Stomach smooth muscle (tissue), 2 donors: ENCODE measurements at regions not wholly inside any gene's neighbourhood (a gene's known extent, or its start where the extent isn't known, plus 50 kb on each side); places are given as distances from the start of the nearest gene placed in this dataset.
A peak's percentile ranks its signal among the peaks of the same experiment; 100 is the strongest.

Experiments
- H3K27ac ChIP-seq: one replicate; pipeline ENCODE4 v1.7.0; 2013; ENCODE audit warnings: mild to moderate bottlenecking, low read length, inconsistent platforms
- H3K27me3 ChIP-seq, 2 donors: one replicate each; pipeline ENCODE4 v1.7.0; 2013; ENCODE audit warnings: low read length in 2 of 2; ENCODE audit not compliant: insufficient read depth in 2 of 2, control insufficient read depth in 1 of 2
- H3K36me3 ChIP-seq, 2 donors: one replicate each; pipeline ENCODE4 v1.7.0; 2013; ENCODE audit warnings: low read length in 2 of 2; ENCODE audit not compliant: control insufficient read depth in 2 of 2, insufficient read depth in 2 of 2
- H3K4me1 ChIP-seq: one replicate; pipeline ENCODE4 v1.7.0; 2013; ENCODE audit warnings: low read length; ENCODE audit not compliant: control insufficient read depth, insufficient read depth
- H3K4me3 ChIP-seq, 2 donors: one replicate each; pipeline ENCODE4 v1.7.0; 2013; ENCODE audit warnings: low read length in 2 of 2
- H3K9ac ChIP-seq, 2 donors: one replicate each; pipeline ENCODE4 v1.7.0; 2013; ENCODE audit warnings: low read length in 2 of 2, mild to moderate bottlenecking in 1 of 2
- H3K9me3 ChIP-seq, 2 donors: one replicate each; pipeline ENCODE4 v1.7.0; 2013; ENCODE audit warnings: low read length in 2 of 2; ENCODE audit not compliant: control insufficient read depth in 2 of 2
- donor health status: healthy.
- donor health status: Pancreatic carcinoma.

DNA sequence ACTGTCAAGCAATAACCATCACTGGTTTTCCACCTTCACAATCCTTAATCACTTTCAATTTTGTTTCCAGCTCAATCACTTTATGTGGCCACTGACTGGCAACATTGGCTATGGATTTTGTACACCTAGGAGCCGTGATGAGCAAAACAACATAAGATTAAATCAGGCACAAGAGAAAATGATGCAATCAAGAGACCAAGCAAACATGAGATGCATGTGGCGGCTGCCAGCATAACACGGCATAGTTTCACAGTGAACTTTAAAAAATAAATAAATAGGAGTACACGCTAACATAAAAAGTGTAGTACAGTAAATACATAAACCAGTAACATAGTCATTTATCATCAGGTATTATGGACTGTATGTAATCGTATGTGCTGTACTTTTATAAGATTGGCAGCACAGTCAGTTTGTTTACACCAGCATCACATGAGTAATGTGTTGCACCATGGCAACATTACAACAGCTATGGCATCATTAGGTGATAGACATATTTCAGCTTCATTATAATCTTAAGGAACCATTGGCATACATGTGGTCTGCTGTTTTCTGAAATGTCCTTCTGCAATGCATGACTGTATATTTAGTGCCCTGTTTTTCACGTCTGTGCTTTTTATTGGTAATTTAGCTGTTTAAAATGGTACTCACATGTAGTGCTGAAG is 83.3 kb upstream of the PRDM11 start:
- Histone ChIP-seq H3K27ac (no peak overlapping the region), H3K27me3 (peaks cover 0 to 2% of the 10 kb centered on the region in 2 donors), H3K4me3 (no peak overlapping the region), H3K9ac (no peak overlapping the region), H3K4me1 (no peaks in the 10 kb centered on the region), H3K9me3 (peaks cover 4 to 6% of the 10 kb centered on the region in 2 donors), H3K36me3 (no peaks in the 10 kb centered on the region)

DNA sequence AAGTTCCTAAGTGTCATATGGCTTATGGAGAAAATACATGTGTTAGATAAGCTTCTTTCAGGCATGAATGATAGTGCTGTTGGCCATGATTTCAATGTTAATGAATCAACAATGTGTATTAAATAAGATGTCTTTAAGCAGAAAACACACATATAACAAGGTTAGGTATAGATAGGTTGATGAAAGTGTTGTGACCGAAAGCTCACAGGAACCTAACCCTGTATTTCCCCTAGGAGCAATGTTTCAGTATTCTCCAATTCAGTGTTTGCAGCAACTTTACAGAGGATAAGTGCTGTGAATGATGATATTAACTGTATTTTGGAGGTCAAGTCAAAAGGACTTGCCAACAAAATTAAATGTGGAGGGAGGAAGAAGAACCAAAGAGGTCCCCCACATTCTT is 82.8 kb upstream of the PRDM11 start:
- no peak overlapping the region for H3K27ac ChIP-seq
- no peaks in the 10 kb centered on the region for H3K36me3 ChIP-seq
- peaks cover 4 to 6% of the 10 kb centered on the region in 2 donors for H3K9me3 ChIP-seq
- H3K9ac ChIP-seq, result no peak overlapping the region
- H3K27me3 ChIP-seq, result peaks cover 0 to 2% of the 10 kb centered on the region in 2 donors
- H3K4me3 ChIP-seq, result no peak overlapping the region
- H3K4me1 ChIP-seq, result no peaks in the 10 kb centered on the region

DNA sequence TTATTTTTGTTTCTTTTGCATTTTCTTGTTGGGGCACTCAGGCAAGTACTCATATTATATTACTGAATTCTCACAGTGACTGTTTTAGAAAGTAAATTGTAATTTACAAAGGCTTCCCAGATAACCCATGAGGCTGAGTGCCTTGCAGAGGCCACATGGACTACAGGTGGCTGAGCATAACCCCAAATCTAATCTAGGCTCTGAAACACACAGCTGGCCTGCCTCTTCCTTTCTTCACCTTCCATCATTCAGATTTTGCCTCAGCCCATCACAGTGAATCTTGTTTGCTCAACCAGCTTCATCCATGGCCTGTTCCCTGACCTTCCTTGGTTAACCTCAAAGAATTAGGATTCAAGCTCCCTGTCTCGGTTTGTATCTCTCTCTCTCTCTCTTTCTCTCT is 78.5 kb upstream of the PRDM11 start:
- no peak overlapping the region for H3K4me3 ChIP-seq
- H3K9me3 ChIP-seq, result peaks cover 4 to 6% of the 10 kb centered on the region in 2 donors
- no peak overlapping the region for H3K9ac ChIP-seq
- no peak overlapping the region for H3K27ac ChIP-seq
- no peaks in the 10 kb centered on the region for H3K36me3 ChIP-seq
- H3K27me3 ChIP-seq, result no peaks in the 10 kb centered on the region
- H3K4me1 ChIP-seq, result peaks cover 8% of the 10 kb centered on the region

DNA sequence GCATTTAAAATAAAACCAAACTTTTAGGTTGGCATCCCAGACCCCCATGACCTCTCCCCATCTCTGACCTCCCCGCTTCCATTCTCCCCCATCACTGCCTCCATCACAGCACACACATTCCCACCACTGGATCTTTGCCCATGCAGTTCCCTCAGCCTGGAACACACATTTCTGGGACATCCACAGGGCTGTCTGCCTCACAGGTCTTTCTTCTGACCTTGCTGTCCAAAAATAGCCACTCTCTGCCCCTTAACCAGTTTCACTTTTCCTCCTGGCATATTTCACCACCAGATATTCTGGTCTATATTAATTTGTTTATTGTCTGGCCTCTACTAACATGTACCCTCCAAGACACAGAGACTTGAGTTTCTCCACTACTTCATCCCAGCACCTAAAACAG is 75.2 kb upstream of the PRDM11 start:
- Histone ChIP-seq H3K36me3 (no peaks in the 10 kb centered on the region), H3K27me3 (no peaks in the 10 kb centered on the region), H3K27ac (no peak overlapping the region), H3K9ac (no peak overlapping the region), H3K4me3 (no peak overlapping the region), H3K4me1 (peaks cover 8% of the 10 kb centered on the region), H3K9me3 (no peaks in the 10 kb centered on the region)

DNA sequence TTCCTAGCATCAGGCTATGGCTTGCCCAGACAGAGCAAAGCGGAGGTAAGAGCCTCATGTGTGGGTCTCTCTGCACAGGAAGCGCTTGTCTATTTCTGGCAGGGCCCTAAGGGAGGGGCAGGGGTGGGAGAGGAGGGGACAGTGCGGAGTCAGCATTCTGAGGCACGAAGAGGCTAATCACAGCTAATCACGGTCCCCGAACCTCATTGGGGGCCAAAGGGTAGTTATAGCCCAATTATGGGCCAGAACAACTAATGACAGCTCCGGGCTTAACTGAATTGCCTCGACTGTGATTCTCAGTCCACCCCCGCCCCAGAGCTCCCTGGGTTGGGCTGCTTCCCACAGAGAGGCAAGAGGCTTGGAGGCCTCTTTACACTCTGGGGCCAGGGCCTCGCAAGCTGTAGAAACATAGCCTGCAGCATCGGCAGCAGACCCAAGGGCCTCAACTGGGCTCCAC is 72.7 kb upstream of the PRDM11 start:
- peaks cover 15% of the 10 kb centered on the region for H3K4me1 ChIP-seq
- no peaks in the 10 kb centered on the region for H3K9me3 ChIP-seq
- no peaks in the 10 kb centered on the region for H3K36me3 ChIP-seq
- no peaks in the 10 kb centered on the region for H3K27me3 ChIP-seq
- no peak overlapping the region for H3K4me3 ChIP-seq
- no peak overlapping the region for H3K9ac ChIP-seq
- no peak overlapping the region for H3K27ac ChIP-seq

DNA sequence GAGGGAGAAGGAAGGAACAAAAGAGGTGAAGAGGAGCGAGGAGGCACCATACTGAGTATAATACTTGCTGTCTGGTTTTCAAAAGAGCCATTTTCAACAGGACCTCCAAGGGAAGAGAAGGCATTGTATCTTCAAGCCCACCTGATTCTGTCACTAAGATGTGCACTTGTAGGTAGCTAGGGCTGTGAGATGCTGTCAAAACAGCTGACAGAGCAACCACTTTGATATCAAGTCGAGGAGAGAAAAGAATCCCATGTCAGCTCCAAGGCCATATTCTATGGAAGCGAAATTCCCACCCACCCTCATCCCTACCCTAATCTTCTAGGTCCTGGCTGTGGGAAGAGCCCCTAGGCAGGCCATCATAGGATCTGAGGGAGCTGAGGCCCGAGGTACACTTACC is 70.9 kb upstream of the PRDM11 start:
- H3K36me3 ChIP-seq, result no peaks in the 10 kb centered on the region
- H3K9ac ChIP-seq, result no peak overlapping the region
- peaks cover 29% of the 10 kb centered on the region for H3K4me1 ChIP-seq
- no peaks in the 10 kb centered on the region for H3K27me3 ChIP-seq
- H3K9me3 ChIP-seq, result no peaks in the 10 kb centered on the region
- H3K4me3 ChIP-seq, result no peak overlapping the region
- H3K27ac ChIP-seq, result no peak overlapping the region

DNA sequence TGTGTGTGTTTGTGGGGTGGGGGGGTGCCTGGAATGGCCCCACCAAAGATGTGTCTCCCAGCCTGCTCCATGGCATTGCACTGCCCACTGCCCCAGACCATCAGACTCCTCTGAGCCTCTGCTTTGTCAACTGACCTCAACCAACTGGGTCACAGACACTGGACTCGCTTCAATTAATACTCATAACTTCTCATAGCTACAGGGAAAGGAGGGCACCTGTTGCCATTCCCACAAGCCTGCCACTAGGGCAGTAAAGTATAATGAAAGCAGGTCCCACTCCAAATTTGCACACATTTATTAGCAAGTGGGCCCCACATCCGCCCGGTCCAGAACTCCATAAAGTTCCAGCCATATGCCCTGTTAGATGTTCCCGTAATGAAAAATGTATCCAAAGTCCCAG is 70.5 kb upstream of the PRDM11 start:
- peaks cover 29% of the 10 kb centered on the region for H3K4me1 ChIP-seq
- H3K9ac ChIP-seq, result no peak overlapping the region
- no peak overlapping the region for H3K27ac ChIP-seq
- no peaks in the 10 kb centered on the region for H3K9me3 ChIP-seq
- H3K4me3 ChIP-seq, result no peak overlapping the region
- H3K27me3 ChIP-seq, result no peaks in the 10 kb centered on the region
- H3K36me3 ChIP-seq, result no peaks in the 10 kb centered on the region

DNA sequence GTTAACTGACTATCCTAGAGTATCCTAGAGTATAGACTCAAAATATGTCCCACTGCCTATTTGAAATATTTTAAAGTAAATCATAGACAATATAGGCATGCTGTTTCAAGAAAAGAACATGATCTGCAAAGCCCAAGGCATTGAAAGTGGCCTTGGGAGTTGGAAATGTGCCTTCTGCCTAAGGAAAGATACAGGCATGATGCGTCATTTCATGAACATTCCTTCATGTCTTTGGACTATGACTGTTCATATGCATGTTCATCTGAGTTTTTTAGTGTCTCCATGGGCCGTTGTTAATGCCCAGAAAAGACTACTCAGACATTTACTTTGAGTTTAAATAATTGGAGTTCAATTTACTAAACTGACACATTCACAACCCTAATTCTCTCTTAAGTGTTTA is 69.7 kb upstream of the PRDM11 start:
- Histone ChIP-seq H3K9ac (no peak overlapping the region), H3K4me3 (no peak overlapping the region), H3K27me3 (no peaks in the 10 kb centered on the region), H3K9me3 (no peaks in the 10 kb centered on the region), H3K4me1 (peaks cover 22% of the 10 kb centered on the region), H3K36me3 (no peaks in the 10 kb centered on the region), H3K27ac (no peak overlapping the region)

DNA sequence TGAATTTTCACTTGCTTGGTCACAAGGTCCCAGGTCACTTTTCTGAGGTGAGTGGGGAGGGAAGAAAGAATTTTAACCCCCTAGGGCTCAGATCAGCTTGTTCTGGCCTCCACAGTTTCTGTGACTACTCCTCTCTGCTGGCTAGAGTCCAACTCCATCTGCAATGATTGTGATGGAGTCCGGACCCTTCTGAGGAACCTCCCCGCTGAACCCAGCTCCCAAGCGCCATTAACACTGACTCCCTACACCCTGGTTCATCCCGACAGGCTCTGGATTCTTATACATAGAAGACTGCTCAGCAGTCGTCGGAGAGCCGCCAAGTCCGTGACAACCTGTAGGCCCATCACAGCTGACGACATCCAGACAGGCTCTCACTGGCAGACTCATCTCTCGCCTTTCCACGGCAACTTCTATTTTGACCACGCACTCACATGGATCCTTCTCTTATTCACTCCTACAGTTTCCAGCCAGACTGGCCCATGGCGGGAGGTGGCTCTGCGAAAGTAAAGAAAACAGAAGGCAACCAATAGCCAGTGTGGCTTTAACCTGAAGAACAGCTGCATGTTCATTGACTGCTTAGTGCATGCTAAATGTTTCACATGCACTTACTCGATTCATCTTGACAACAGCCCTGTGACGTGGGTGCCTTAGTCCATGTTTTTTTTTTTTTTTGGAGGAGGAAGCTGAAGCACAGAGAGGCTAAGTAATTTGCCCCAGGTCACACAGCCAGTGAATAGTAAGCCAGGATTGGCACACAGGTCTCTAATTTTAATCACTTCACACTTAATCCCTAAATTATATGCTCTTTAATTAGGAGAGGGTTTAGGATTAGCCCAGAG is 68.0 kb upstream of the PRDM11 start:
- Histone ChIP-seq H3K9ac (no peak overlapping the region), H3K27ac (peak overlapping the region; percentile 71), H3K36me3 (no peaks in the 10 kb centered on the region), H3K4me3 (peak overlapping the region; percentile 22 to 47), H3K27me3 (peaks cover 0 to 5% of the 10 kb centered on the region in 2 donors), H3K9me3 (no peaks in the 10 kb centered on the region), H3K4me1 (peaks cover 21% of the 10 kb centered on the region)

DNA sequence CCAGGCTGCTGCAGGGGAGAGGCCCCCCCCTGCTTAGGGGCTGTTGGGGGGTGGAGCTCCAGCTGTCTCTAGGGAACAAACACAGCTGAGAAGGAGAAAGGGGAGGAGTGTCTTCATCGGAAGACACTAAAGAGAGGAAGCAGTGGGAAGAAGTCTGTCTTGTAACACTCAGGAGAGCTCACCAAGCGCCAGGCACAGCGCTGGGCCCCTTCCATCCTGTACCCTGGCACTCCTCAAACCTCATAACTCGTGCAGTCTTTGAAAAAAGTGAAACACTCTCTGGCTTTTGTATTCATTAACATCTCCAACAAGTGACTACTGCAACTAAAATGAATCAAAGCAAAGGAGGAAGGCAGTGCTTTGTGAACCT is 67.4 kb upstream of the PRDM11 start:
- peaks cover 21% of the 10 kb centered on the region for H3K4me1 ChIP-seq
- peak overlapping the region in 1 of 2 donors; percentile 29 for H3K4me3 ChIP-seq
- no peaks in the 10 kb centered on the region for H3K36me3 ChIP-seq
- peaks cover 0 to 8% of the 10 kb centered on the region in 2 donors for H3K27me3 ChIP-seq
- H3K27ac ChIP-seq, result peak overlapping the region; percentile 71
- H3K9me3 ChIP-seq, result no peaks in the 10 kb centered on the region
- H3K9ac ChIP-seq, result no peak overlapping the region

DNA sequence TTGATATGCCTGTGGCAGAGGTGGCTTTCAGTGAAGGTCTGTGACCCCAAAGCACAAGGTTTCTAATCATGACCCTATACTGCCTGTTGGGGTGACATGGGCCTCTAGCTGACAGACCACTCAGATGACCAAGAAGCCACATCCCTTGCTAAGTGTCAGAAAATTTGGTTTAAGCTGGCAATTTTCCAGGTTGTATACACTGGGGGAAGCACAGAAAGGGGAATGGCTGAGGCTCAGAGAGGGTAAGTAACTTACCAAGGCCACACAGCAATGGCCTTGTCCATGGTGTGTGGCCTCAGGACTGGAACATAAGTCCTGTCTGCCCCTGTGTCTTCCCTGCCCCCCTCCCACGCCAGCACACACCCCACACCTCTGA is 66.9 kb upstream of the PRDM11 start:
- Histone ChIP-seq H3K27ac (peak overlapping the region; percentile 71), H3K4me3 (no peak overlapping the region)

More for the DNA sequence above, 66.9 kb upstream of the PRDM11 start:
- Histone ChIP-seq H3K9me3 (no peaks in the 10 kb centered on the region), H3K9ac (peak overlapping the region in 1 of 2 donors; percentile 24), H3K4me1 (peaks cover 21% of the 10 kb centered on the region), H3K27me3 (peaks cover 0 to 8% of the 10 kb centered on the region in 2 donors), H3K36me3 (no peaks in the 10 kb centered on the region)
